GM12878 (cell line): ENCODE measurements at regions not wholly inside any gene's neighbourhood (a gene's known extent, or its start where the extent isn't known, plus 50 kb on each side); places are given as distances from the start of the nearest gene placed in this dataset.
A peak's percentile ranks its signal among the peaks of the same experiment; 100 is the strongest.

Experiments used
- ATAC-seq: fragments of 200-7000 bp; cut with Tn5 transposase; 3 replicates; pipeline ENCODE4 v1.9.1; 2020; ENCODE audit warnings: mild to moderate bottlenecking, moderate library complexity
- BruUV-seq: library from RNA; stranded (reverse); fragments of 400-500 nt; replicated peaks from 2 replicates; lab custom pipeline; 2021; lab: Mats Ljungman, UMichigan
- CTCF ChIA-PET: fragments of 300-600 bp; sonication (Branson Sonifier 250); formaldehyde crosslinking; extraction: SDS; loops from one replicate; lab custom pipeline; 2021; ENCODE audit warnings: inconsistent platforms; lab: Yijun Ruan, JAX
- POLR2A ChIA-PET: fragments of 350-600 bp; formaldehyde crosslinking; extraction: SDS; loops from one replicate; lab custom pipeline; 2021; ENCODE audit warnings: inconsistent platforms; lab: Charles Lee
- RAD21 ChIA-PET: fragments of 300-600 bp; sonication (Branson Sonifier 250); formaldehyde crosslinking; loops from one replicate; lab custom pipeline; 2023; ENCODE audit warnings: antibody characterized with exemption; ENCODE audit not compliant: unreplicated experiment; lab: Charles Lee
- SMC1A ChIA-PET: fragments of 300-600 bp; sonication (Branson Sonifier 250); formaldehyde crosslinking; loops from one replicate; lab custom pipeline; 2023; ENCODE audit not compliant: unreplicated experiment, uncharacterized antibody; lab: Charles Lee
- DNase-seq: peaks from one replicate; pipeline ENCODE4 v3.0.0-alpha.2; 2011; ENCODE audit warnings: low read depth, low spot score
- FAIRE-seq: peaks from 3 replicates; lab custom pipeline; 2011; peaks lifted over from hg19 to GRCh38; lab: Jason Lieb, UNC
- H2AFZ ChIP-seq: 2 replicates; pipeline ENCODE4 v1.6.0; 2011; ENCODE audit warnings: low read depth, low read length, control low read depth; ENCODE audit not compliant: control insufficient read depth
- H3K27ac ChIP-seq: 2 replicates; pipeline ENCODE4 v1.5.1; 2011; ENCODE audit warnings: control low read depth; ENCODE audit not compliant: control insufficient read depth, insufficient read depth
- H3K27me3 ChIP-seq, 2 experiments: replicated peaks in 1 of 2; 2 replicates each; pipeline versions ENCODE4 v1.6.0 to v1.6.1; 2011; ENCODE audit warnings: low read length in 1 of 2; ENCODE audit not compliant: control insufficient read depth in 2 of 2, insufficient read depth in 2 of 2
- H3K36me3 ChIP-seq, 2 experiments: 2 replicates each; pipeline ENCODE4 v1.5.1; 2011; ENCODE audit warnings: low read length in 1 of 2; ENCODE audit not compliant: control insufficient read depth in 2 of 2, insufficient read depth in 2 of 2
- H3K4me1 ChIP-seq: 2 replicates; pipeline ENCODE4 v1.6.1; 2011; ENCODE audit warnings: mild to moderate bottlenecking, low read length, moderate library complexity, mixed read lengths; ENCODE audit not compliant: control insufficient read depth, insufficient read depth
- H3K4me2 ChIP-seq: 2 replicates; pipeline ENCODE4 v1.6.0; 2011; ENCODE audit warnings: control low read depth; ENCODE audit not compliant: control insufficient read depth, insufficient read depth
- H3K4me3 ChIP-seq: fragments of 200-600 bp; sonication (generic); 2 replicates; pipeline ENCODE4 v1.5.1; 2016
- H3K79me2 ChIP-seq: 2 replicates; pipeline ENCODE4 v1.6.0; 2011; ENCODE audit warnings: low read length; ENCODE audit not compliant: control insufficient read depth, insufficient read depth
- H3K9ac ChIP-seq: 2 replicates; pipeline ENCODE4 v1.8.0; 2011; ENCODE audit warnings: low read length, control low read depth, mixed read lengths; ENCODE audit not compliant: control insufficient read depth, insufficient read depth
- H3K9me3 ChIP-seq: replicated peaks from 3 replicates; pipeline ENCODE4 v1.5.1; 2011; ENCODE audit warnings: mild to moderate bottlenecking, low read length; ENCODE audit not compliant: control insufficient read depth, insufficient read depth
- H4K20me1 ChIP-seq: 2 replicates; pipeline ENCODE4 v1.6.0; 2011; ENCODE audit not compliant: control insufficient read depth, insufficient read depth
- ELK1 ChIP-seq: IDR thresholded peaks from 2 replicates; pipeline ENCODE4 v1.6.1; 2012; ENCODE audit warnings: low read depth, low read length, improper control_type of control experiment
- MLLT1 ChIP-seq: fragments of 450-650 bp; IDR thresholded peaks from 2 replicates; pipeline ENCODE4 v1.6.1; 2016; ENCODE audit warnings: mild to moderate bottlenecking
- RELA ChIP-seq: fragments of 450-650 bp; IDR thresholded peaks from 2 replicates; pipeline ENCODE4 v1.8.0; 2014; ENCODE audit warnings: borderline replicate concordance; ENCODE audit not compliant: partially characterized antibody
- RELB ChIP-seq: fragments of 450-650 bp; IDR thresholded peaks from 2 replicates; pipeline ENCODE4 v1.6.1; 2017; ENCODE audit warnings: low read depth, mild to moderate bottlenecking, moderate library complexity
- SIN3A ChIP-seq: IDR thresholded peaks from 2 replicates; pipeline ENCODE4 v1.6.1; 2012; ENCODE audit warnings: low read depth, low read length, improper control_type of control experiment
- SRF ChIP-seq, 2 experiments: IDR thresholded peaks; 2 replicates each; pipeline ENCODE4 v1.6.1; 2011; ENCODE audit warnings: low read depth in 2 of 2, low read length in 2 of 2, mild to moderate bottlenecking in 1 of 2, moderate library complexity in 1 of 2
- WGBS: methylation state at CpG from one replicate; pipeline ENCODE4 v1.1.6; 2016; ENCODE audit warnings: low lambda C conversion rate; ENCODE audit not compliant: insufficient replicate concordance, insufficient coverage; ENCODE audit errors: missing lambda C conversion rate; 5-methylcytosine and 5-hydroxymethylcytosine counted together
- in situ Hi-C: fragments of 300-500 bp; cut with MboI; formaldehyde crosslinking; loops from 9 replicates; pipeline ENCODE4 v1.14.3; 2018; ENCODE audit warnings: mixed read lengths
- intact Hi-C: fragments of 100-400 bp; cut with micrococcal nuclease; formaldehyde crosslinking; loops from one replicate; pipeline ENCODE4 v1.14.2; 2022; ENCODE audit not compliant: unreplicated experiment

- 0% methylated on average over 2 of the region's 2 CpGs for WGBS
- H3K4me2 ChIP-seq: no peak overlapping the region
- FAIRE-seq (no peak), ATAC-seq (peak; percentile 86), DNase-seq (no peak)
- H3K36me3 ChIP-seq: no peaks in the 10 kb centered on the region
- H3K79me2 ChIP-seq: no peaks in the 10 kb centered on the region
- ChIA-PET POLR2A (interaction anchor here (0.6 to 0.7 kb wide), 2 partner anchors 102 to 549 kb away, joined by 5 to 7 read pairs; no protein-coding TSS in a partner anchor), SMC1A (interaction anchor here (0.7 to 1.5 kb wide), 5 partner anchors 11 to 22 kb away, joined by 3 to 5 read pairs (median 3); no protein-coding TSS in a partner anchor), CTCF (no interaction called here), RAD21 (interaction anchor here (1.4 to 1.5 kb wide), 2 partner anchors 8 to 22 kb away, joined by 6 to 7 read pairs; no protein-coding TSS in a partner anchor)
- in situ Hi-C loops: no loop called here
- intact Hi-C loops: no loop called here
- H3K4me3 ChIP-seq: no peak overlapping the region
- no TSS peak for BruUV-seq
- H4K20me1 ChIP-seq: no peaks in the 10 kb centered on the region
- H3K27me3 ChIP-seq: no peaks in the 10 kb centered on the region
- H3K9ac ChIP-seq: no peak overlapping the region
- no peaks in the 10 kb centered on the region for H3K9me3 ChIP-seq
- no peaks in the 10 kb centered on the region for H3K4me1 ChIP-seq
- TF ChIP-seq SRF (IDR thresholded peaks at IDR 0.05; ENCODE audit: low read depth in 2 of 2, low read length in 2 of 2): 0 out of 4 replicates have a peak, but pooled peaks of 1 of the 2 experiments have one; percentile 40
- TF ChIP-seq RELA: peak; percentile 54
- no peak for TF ChIP-seq SIN3A
- peak; percentile 49; the same call in 1 of the 2 replicates for TF ChIP-seq RELB
- TF ChIP-seq ELK1: no peak
- 0 out of 2 replicates have a peak, but pooled peaks have one; percentile 25 for TF ChIP-seq MLLT1
- H3K27ac ChIP-seq: no peak overlapping the region
- H2AFZ ChIP-seq: no peak overlapping the region
These were observed 191.2 kb upstream of the SLITRK6 start for GRCh38 chr13:85990397-85990796.
